Stimulated activated CD4-positive, alpha-beta T cell treated with anti-CD3 and anti-CD28 coated beads, Interleukin-12 subunit alpha, Interleukin-12 subunit beta, amount 100 ng/mL, for 48 hours (primary cell): ENCODE measurements at regions not wholly inside any gene's neighbourhood (a gene's known extent, or its start where the extent isn't known, plus 50 kb on each side); places are given as distances from the start of the nearest gene placed in this dataset.

ENCODE experiments used
- DNase-seq, 3 donors: peaks; one replicate each; pipeline ENCODE4 v3.0.0-alpha.2; 2020; ENCODE audit warnings: low read depth in 2 of 3, low spot score in 1 of 3

- no peak for DNase-seq
Measured at GRCh38 chr15:95972812-95973211, 357.7 kb upstream of the NR2F2 start.

GRCh38 chr15:95973566-95974256 lies 356.8 kb upstream of the NR2F2 start:
- DNase-seq: no peak

- no peak for DNase-seq
Measured at GRCh38 chr15:95975212-95975611, 355.3 kb upstream of the NR2F2 start.

GRCh38 chr15:95979286-95979685 lies 351.2 kb upstream of the NR2F2 start:
- no peak for DNase-seq

- no peak for DNase-seq
Measured at GRCh38 chr15:95981209-95981608, 349.3 kb upstream of the NR2F2 start.

GRCh38 chr15:95987299-95987698 lies 343.2 kb upstream of the NR2F2 start:
- DNase-seq: no peak

- no peak for DNase-seq
Measured at GRCh38 chr15:95987886-95988573, 342.5 kb upstream of the NR2F2 start.

- DNase-seq: no peak
Measured at GRCh38 chr15:95988574-95988887, 342.0 kb upstream of the NR2F2 start.

- no peak for DNase-seq
Measured at GRCh38 chr15:95989392-95989791, 341.1 kb upstream of the NR2F2 start.

GRCh38 chr15:95990833-95991232 lies 339.7 kb upstream of the NR2F2 start:
- DNase-seq: no peak

- no peak for DNase-seq
Measured at GRCh38 chr15:95994418-95994817, 336.1 kb upstream of the NR2F2 start.

- no peak for DNase-seq
Measured at GRCh38 chr15:95995375-95996168, 334.9 kb upstream of the NR2F2 start.

GRCh38 chr15:95996494-95996893 lies 334.0 kb upstream of the NR2F2 start:
- no peak for DNase-seq

GRCh38 chr15:95998935-95999334 lies 331.6 kb upstream of the NR2F2 start:
- no peak for DNase-seq

- DNase-seq: no peak
Measured at GRCh38 chr15:96002890-96003859, 327.3 kb upstream of the NR2F2 start.

GRCh38 chr15:96005906-96006305 lies 324.6 kb upstream of the NR2F2 start:
- DNase-seq: no peak

- no peak for DNase-seq
Measured at GRCh38 chr15:96011136-96011535, 319.4 kb upstream of the NR2F2 start.

- DNase-seq: no peak
Measured at GRCh38 chr15:96014939-96015338, 315.6 kb upstream of the NR2F2 start.

- DNase-seq: no peak
Measured at GRCh38 chr15:96019114-96019513, 311.4 kb upstream of the NR2F2 start.

GRCh38 chr15:96020133-96020532 lies 310.4 kb upstream of the NR2F2 start:
- no peak for DNase-seq

GRCh38 chr15:96020797-96021196 lies 309.7 kb upstream of the NR2F2 start:
- DNase-seq: no peak
